HG03108 (cell line): ENCODE measurements at regions not wholly inside any gene's neighbourhood (a gene's known extent, or its start where the extent isn't known, plus 50 kb on each side); places are given as distances from the start of the nearest gene placed in this dataset.
"Not testable (repeated sequence)": the region's sequence is repeated elsewhere in the genome, so short reads cannot be mapped to it uniquely, and the experiment has no call there.

ENCODE experiments used
- ATAC-seq: cut with Tn5 transposase; IDR thresholded peaks from one replicate; pipeline ENCODE4 v1.9.1; 2021; ENCODE audit warnings: moderate library complexity; ENCODE audit not compliant: unreplicated experiment

- ATAC-seq, result no peak
These were observed 448.3 kb downstream of the PCNX1 start for GRCh38 chr14:71355324-71356201.

GRCh38 chr14:71358209-71358931 lies 451.1 kb downstream of the PCNX1 start:
- ATAC-seq, result no peak

- not testable (repeated sequence) for ATAC-seq
These were observed 451.7 kb downstream of the PCNX1 start for GRCh38 chr14:71358932-71359421.

GRCh38 chr14:71359823-71360222 lies 452.6 kb downstream of the PCNX1 start:
- ATAC-seq, result no peak

- ATAC-seq, result no peak
These were observed 454.1 kb downstream of the PCNX1 start for GRCh38 chr14:71361336-71361735.

GRCh38 chr14:71361874-71362273 lies 454.6 kb downstream of the PCNX1 start:
- ATAC-seq, result no peak

- ATAC-seq, result no peak
These were observed 455.0 kb downstream of the PCNX1 start for GRCh38 chr14:71362282-71362681.

- no peak for ATAC-seq
These were observed 455.8 kb downstream of the PCNX1 start for GRCh38 chr14:71362920-71363584.

- ATAC-seq, result no peak
These were observed 457.0 kb downstream of the PCNX1 start for GRCh38 chr14:71363946-71364925.

- no peak for ATAC-seq
These were observed 458.1 kb downstream of the PCNX1 start for GRCh38 chr14:71365361-71365760.

GRCh38 chr14:71366861-71367260 lies 459.6 kb downstream of the PCNX1 start:
- no peak for ATAC-seq

GRCh38 chr14:71371711-71372396 lies 464.6 kb downstream of the PCNX1 start:
- ATAC-seq, result no peak

GRCh38 chr14:71372411-71372838 lies 465.2 kb downstream of the PCNX1 start:
- ATAC-seq, result no peak

GRCh38 chr14:71373773-71374172 lies 466.5 kb downstream of the PCNX1 start:
- ATAC-seq, result no peak

- no peak for ATAC-seq
These were observed 467.7 kb downstream of the PCNX1 start for GRCh38 chr14:71374989-71375388.

- no peak for ATAC-seq
These were observed 469.8 kb downstream of the PCNX1 start for GRCh38 chr14:71377099-71377498.

GRCh38 chr14:71380271-71380670 lies 473.0 kb downstream of the PCNX1 start:
- ATAC-seq, result no peak

GRCh38 chr14:71381814-71382213 lies 474.6 kb downstream of the PCNX1 start:
- no peak for ATAC-seq

GRCh38 chr14:71382315-71382714 lies 475.1 kb downstream of the PCNX1 start:
- ATAC-seq, result no peak

- ATAC-seq, result no peak
These were observed 476.3 kb downstream of the PCNX1 start for GRCh38 chr14:71383510-71383909.
